K562 (cell line): ENCODE measurements at regions not wholly inside any gene's neighbourhood (a gene's known extent, or its start where the extent isn't known, plus 50 kb on each side); places are given as distances from the start of the nearest gene placed in this dataset.

Experiments used
- ATAC-seq: fragments of 200-7000 bp; cut with Tn5 transposase; 3 replicates; pipeline ENCODE4 v1.9.1; 2020; ENCODE audit warnings: moderate library complexity
- BruUV-seq: library from RNA; stranded (reverse); fragments of 400-500 nt; replicated peaks from 2 replicates; lab custom pipeline; 2021; lab: Mats Ljungman, UMichigan
- CTCF ChIA-PET: fragments of 300-600 bp; formaldehyde crosslinking; extraction: SDS; loops from one replicate; lab custom pipeline; 2021; ENCODE audit warnings: low intra/inter-chr PET ratio; lab: Yijun Ruan, JAX
- POLR2A ChIA-PET: fragments of 300-600, 350-650 bp; sonication (Branson Sonifier 250); formaldehyde crosslinking; extraction: SDS; loops from one replicate; lab custom pipeline; 2021; ENCODE audit warnings: antibody characterized with exemption, inconsistent platforms; lab: Yijun Ruan, JAX
- DNase-seq, 4 experiments: peaks; one replicate each; pipeline versions ENCODE4 v3.0.0 to v3.0.0-alpha.2; 2011 to 2018; ENCODE audit warnings: low spot score in 3 of 4, mixed read lengths in 3 of 4; ENCODE audit errors: extremely low read depth in 1 of 4
- FAIRE-seq: peaks from 2 replicates; lab custom pipeline; 2011; peaks lifted over from hg19 to GRCh38; lab: Jason Lieb, UNC
- H2AFZ ChIP-seq: 2 replicates; pipeline ENCODE4 v1.6.0; 2011; ENCODE audit warnings: low read depth, low read length, control low read depth, inconsistent platforms
- H3K27ac ChIP-seq: fragments of 200-600 bp; 3 replicates; pipeline ENCODE4 v1.8.0; 2011; ENCODE audit warnings: low read depth, mild to moderate bottlenecking, control low read depth, inconsistent platforms, low read length, moderate library complexity, mixed read lengths; ENCODE audit errors: extremely low read depth
- H3K27me3 ChIP-seq, 2 experiments: fragments of 300-600 bp in 1 of 2; 2 replicates in 1 of 2; 3 replicates in 1 of 2; pipeline versions ENCODE4 v1.6.0 to v1.8.0; 2011; ENCODE audit warnings: inconsistent platforms in 2 of 2, low read length in 2 of 2, mild to moderate bottlenecking in 1 of 2, mixed read lengths in 1 of 2, moderate library complexity in 1 of 2; ENCODE audit not compliant: control insufficient read depth in 2 of 2, insufficient read depth in 2 of 2
- H3K36me3 ChIP-seq: fragments of 300-600 bp; 3 replicates; pipeline ENCODE4 v1.8.0; 2011; ENCODE audit warnings: mild to moderate bottlenecking, low read length, inconsistent platforms; ENCODE audit not compliant: control insufficient read depth, insufficient read depth
- H3K4me1 ChIP-seq, 2 experiments: fragments of 200-600 bp in 1 of 2; replicated peaks in 1 of 2; 2 replicates in 1 of 2; 3 replicates in 1 of 2; pipeline versions ENCODE4 v1.5.1 to v1.8.0; 2011; ENCODE audit warnings: inconsistent platforms in 2 of 2, low read length in 2 of 2, mild to moderate bottlenecking in 1 of 2, mixed read lengths in 1 of 2, moderate library complexity in 1 of 2; ENCODE audit not compliant: control insufficient read depth in 2 of 2, insufficient read depth in 2 of 2
- H3K4me2 ChIP-seq: 2 replicates; pipeline ENCODE4 v1.6.1; 2011; ENCODE audit warnings: low read length, control low read depth, inconsistent platforms, mixed read lengths; ENCODE audit not compliant: insufficient read depth
- H3K4me3 ChIP-seq: fragments of 200-600 bp; sonication (generic), shearing (Covaris generic); 2 replicates; pipeline ENCODE4 v1.5.1; 2016; ENCODE audit warnings: control low read depth, inconsistent platforms
- H3K79me2 ChIP-seq: fragments of 200-600 bp; 3 replicates; pipeline ENCODE4 v1.8.0; 2011; ENCODE audit warnings: low read length, inconsistent platforms; ENCODE audit not compliant: control insufficient read depth, insufficient read depth
- H3K9ac ChIP-seq, 2 experiments: 2 replicates each; pipeline versions ENCODE4 v1.6.0 to v1.6.1; 2011; ENCODE audit warnings: low read depth in 2 of 2, low read length in 2 of 2, control low read depth in 1 of 2, inconsistent platforms in 1 of 2, mild to moderate bottlenecking in 1 of 2, mixed read lengths in 1 of 2; ENCODE audit not compliant: insufficient read depth in 1 of 2
- H3K9me1 ChIP-seq: one replicate; pipeline ENCODE4 v1.6.0; 2011; ENCODE audit warnings: inconsistent platforms, mild to moderate bottlenecking, low read length, moderate library complexity; ENCODE audit not compliant: control insufficient read depth, insufficient read depth
- H3K9me3 ChIP-seq: replicated peaks from 2 replicates; pipeline ENCODE4 v1.5.1; 2011; ENCODE audit warnings: low read depth, low read length, inconsistent platforms; ENCODE audit not compliant: control insufficient read depth, insufficient read depth
- H4K20me1 ChIP-seq: replicated peaks from 2 replicates; pipeline ENCODE4 v1.6.1; 2011; ENCODE audit warnings: low read length, inconsistent platforms, mixed read lengths; ENCODE audit not compliant: control insufficient read depth, insufficient read depth
- BRD9 ChIP-seq: fragments of 450-650 bp; IDR thresholded peaks from 2 replicates; pipeline ENCODE4 v1.6.1; 2018; ENCODE audit warnings: low read depth; ENCODE audit not compliant: partially characterized antibody
- EP400 ChIP-seq: fragments of 450-650 bp; IDR thresholded peaks from 2 replicates; pipeline ENCODE4 v1.6.1; 2017; ENCODE audit warnings: antibody characterized with exemption, mild to moderate bottlenecking, moderate library complexity
- EWSR1 ChIP-seq: fragments of 450-650 bp; IDR thresholded peaks from 2 replicates; pipeline ENCODE4 v1.6.1; 2018; ENCODE audit warnings: borderline replicate concordance, mild to moderate bottlenecking, low read depth, moderate library complexity; ENCODE audit not compliant: partially characterized antibody
- GTF2F1 ChIP-seq: IDR thresholded peaks from 2 replicates; pipeline ENCODE4 v1.6.1; 2011; ENCODE audit warnings: low read depth, low read length, improper control_type of control experiment
- NR4A1 ChIP-seq, 2 experiments: fragments of 250-450 bp in 1 of 2; fragments of 450-650 bp in 1 of 2; sonication (Bioruptor Pico) in 1 of 2; IDR thresholded peaks; 2 replicates each; pipeline versions ENCODE4 v1.4.0 to v1.6.1; 2016 to 2020; ENCODE audit warnings: mild to moderate bottlenecking in 2 of 2, missing compliant biosample characterization in 1 of 2, missing genetic modification characterization in 1 of 2, moderate library complexity in 1 of 2
- NRF1 ChIP-seq, 2 experiments: fragments of 450-650 bp; IDR thresholded peaks in 1 of 2; conservative IDR thresholded peaks in 1 of 2; 2 replicates each; pipeline ENCODE4 v1.6.1; 2014; ENCODE audit warnings: mild to moderate bottlenecking in 2 of 2
- POLR2H ChIP-seq: IDR thresholded peaks from 2 replicates; pipeline ENCODE4 v1.6.1; 2016; ENCODE audit warnings: missing genetic modification characterization, low read depth, mild to moderate bottlenecking, control low read depth, missing compliant biosample characterization, moderate library complexity
- PTRF ChIP-seq: fragments of 450-650 bp; IDR thresholded peaks from 2 replicates; pipeline ENCODE4 v1.6.1; 2016; ENCODE audit warnings: mild to moderate bottlenecking, missing genetic modification characterization, missing compliant biosample characterization
- RAD21 ChIP-seq, 2 experiments: fragments of 250-450 bp in 1 of 2; fragments of 450-650 bp in 1 of 2; sonication (Bioruptor Pico) in 1 of 2; formaldehyde crosslinking in 1 of 2; IDR thresholded peaks in 1 of 2; conservative IDR thresholded peaks in 1 of 2; 2 replicates each; pipeline versions ENCODE4 v1.4.0 to v1.8.0; 2020 to 2022; ENCODE audit warnings: mild to moderate bottlenecking in 2 of 2, moderate library complexity in 1 of 2
- RFX1 ChIP-seq: fragments of 450-650 bp; IDR thresholded peaks from 2 replicates; pipeline ENCODE4 v1.6.1; 2016; ENCODE audit warnings: mild to moderate bottlenecking, moderate library complexity
- RUNX1 ChIP-seq: sonication (generic); IDR thresholded peaks from 2 replicates; pipeline ENCODE4 v1.6.1; 2016; ENCODE audit warnings: antibody characterized with exemption, low read depth
- SAP30 ChIP-seq: fragments of 200-600 bp; sonication (generic); IDR thresholded peaks from 2 replicates; pipeline ENCODE4 v1.6.1; 2012; ENCODE audit warnings: borderline replicate concordance, low read depth, mild to moderate bottlenecking, moderate library complexity, low read length, control low read depth, inconsistent platforms; ENCODE audit not compliant: insufficient read depth, poor library complexity, severe bottlenecking
- SNRNP70 ChIP-seq: fragments of 200-400 bp; formaldehyde crosslinking; optimal IDR thresholded peaks from 2 replicates; pipeline ENCODE3; 2017; ENCODE audit warnings: low read depth, low read length
- ZNF740 ChIP-seq, 3 experiments: fragments of 200-800 bp in 1 of 3; sonication (Bioruptor generic) in 1 of 3; sonication (generic) in 1 of 3; formaldehyde crosslinking in 1 of 3; IDR thresholded peaks; 2 replicates each; pipeline versions ENCODE4 v1.6.1 to v1.8.0; 2016 to 2022; ENCODE audit warnings: mild to moderate bottlenecking in 2 of 3, missing compliant biosample characterization in 2 of 3, missing genetic modification characterization in 2 of 3, missing genetic modification reagents in 1 of 3
- WGBS: fragments of 100-300 bp; shearing (Covaris generic); methylation state at CpG from one replicate; pipeline ENCODE4 v1.1.6; 2016; ENCODE audit warnings: low coverage, mixed read lengths; ENCODE audit not compliant: insufficient coverage; ENCODE audit errors: missing lambda C conversion rate; 5-methylcytosine and 5-hydroxymethylcytosine counted together
- in situ Hi-C: fragments of 300-500 bp; cut with MboI; formaldehyde crosslinking; loops from 4 replicates; pipeline ENCODE4 v1.15.0; 2018; ENCODE audit warnings: inconsistent platforms, mixed read lengths
- intact Hi-C: fragments of 100-400 bp; cut with micrococcal nuclease; formaldehyde crosslinking; loops from 2 replicates; pipeline ENCODE4 v1.14.2; 2022
- TF ChIP-seq, protein P1 (sequence below): fragments of 450-650 bp; formaldehyde crosslinking; IDR thresholded peaks from 2 replicates; pipeline ENCODE4 v1.4.0; 2020; ENCODE audit warnings: mild to moderate bottlenecking, moderate library complexity
- TF ChIP-seq, protein P2 (sequence below): fragments of 200-400 bp; formaldehyde crosslinking; IDR thresholded peaks from 2 replicates; pipeline ENCODE4 v1.6.1; 2017; ENCODE audit warnings: mild to moderate bottlenecking, low read depth, low read length, moderate library complexity

- TF ChIP-seq RAD21 (CRISPR knock-in tag; conservative IDR thresholded peaks at IDR 0.05 in 1 of 2, IDR thresholded peaks at IDR 0.05 in 1 of 2) (no peak), PTRF (no peak), ZNF740 (CRISPR knock-in tag; IDR thresholded peaks at IDR 0.05) (no peak), ZNF740 (tag; IDR thresholded peaks at IDR 0.05) (no peak)
Observed at GRCh38 chr2:188813315-188813714, 160.9 kb upstream of the COL3A1 start (continued).

- H3K4me3 ChIP-seq: no peak overlapping the region
- no peaks in the 10 kb centered on the region for H3K79me2 ChIP-seq
- no peak overlapping the region for H3K27ac ChIP-seq
- POLR2A ChIA-PET: no interaction called here
- no TSS peak for BruUV-seq
- intact Hi-C loops: no loop called here
- H3K4me1 ChIP-seq: no peaks in the 10 kb centered on the region
- CTCF ChIA-PET: no interaction called here
- H3K9me3 ChIP-seq: no peaks in the 10 kb centered on the region
- DNase-seq (no peak), ATAC-seq (no peak), FAIRE-seq (no peak)
- in situ Hi-C loops: no loop called here
- WGBS: 0% methylated on average over 5 of the region's 5 CpGs
- no peak overlapping the region for H2AFZ ChIP-seq
- no peaks in the 10 kb centered on the region for H3K27me3 ChIP-seq
- H3K9me1 ChIP-seq: no peaks in the 10 kb centered on the region
- H3K4me2 ChIP-seq: no peak overlapping the region
- H4K20me1 ChIP-seq: no peaks in the 10 kb centered on the region
- no peaks in the 10 kb centered on the region for H3K36me3 ChIP-seq
- H3K9ac ChIP-seq: no peak overlapping the region
- TF ChIP-seq BRD9: no peak
- no peak for TF ChIP-seq EP400
- no peak for TF ChIP-seq NRF1 (conservative IDR thresholded peaks at IDR 0.05 in 1 of 2, IDR thresholded peaks at IDR 0.05 in 1 of 2)
- no peak for TF ChIP-seq EWSR1
- no peak for TF ChIP-seq SNRNP70
- TF ChIP-seq, protein P1, sequence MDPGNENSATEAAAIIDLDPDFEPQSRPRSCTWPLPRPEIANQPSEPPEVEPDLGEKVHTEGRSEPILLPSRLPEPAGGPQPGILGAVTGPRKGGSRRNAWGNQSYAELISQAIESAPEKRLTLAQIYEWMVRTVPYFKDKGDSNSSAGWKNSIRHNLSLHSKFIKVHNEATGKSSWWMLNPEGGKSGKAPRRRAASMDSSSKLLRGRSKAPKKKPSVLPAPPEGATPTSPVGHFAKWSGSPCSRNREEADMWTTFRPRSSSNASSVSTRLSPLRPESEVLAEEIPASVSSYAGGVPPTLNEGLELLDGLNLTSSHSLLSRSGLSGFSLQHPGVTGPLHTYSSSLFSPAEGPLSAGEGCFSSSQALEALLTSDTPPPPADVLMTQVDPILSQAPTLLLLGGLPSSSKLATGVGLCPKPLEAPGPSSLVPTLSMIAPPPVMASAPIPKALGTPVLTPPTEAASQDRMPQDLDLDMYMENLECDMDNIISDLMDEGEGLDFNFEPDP (CRISPR knock-in tag): no peak
- TF ChIP-seq SAP30: no peak
- TF ChIP-seq, protein P2, sequence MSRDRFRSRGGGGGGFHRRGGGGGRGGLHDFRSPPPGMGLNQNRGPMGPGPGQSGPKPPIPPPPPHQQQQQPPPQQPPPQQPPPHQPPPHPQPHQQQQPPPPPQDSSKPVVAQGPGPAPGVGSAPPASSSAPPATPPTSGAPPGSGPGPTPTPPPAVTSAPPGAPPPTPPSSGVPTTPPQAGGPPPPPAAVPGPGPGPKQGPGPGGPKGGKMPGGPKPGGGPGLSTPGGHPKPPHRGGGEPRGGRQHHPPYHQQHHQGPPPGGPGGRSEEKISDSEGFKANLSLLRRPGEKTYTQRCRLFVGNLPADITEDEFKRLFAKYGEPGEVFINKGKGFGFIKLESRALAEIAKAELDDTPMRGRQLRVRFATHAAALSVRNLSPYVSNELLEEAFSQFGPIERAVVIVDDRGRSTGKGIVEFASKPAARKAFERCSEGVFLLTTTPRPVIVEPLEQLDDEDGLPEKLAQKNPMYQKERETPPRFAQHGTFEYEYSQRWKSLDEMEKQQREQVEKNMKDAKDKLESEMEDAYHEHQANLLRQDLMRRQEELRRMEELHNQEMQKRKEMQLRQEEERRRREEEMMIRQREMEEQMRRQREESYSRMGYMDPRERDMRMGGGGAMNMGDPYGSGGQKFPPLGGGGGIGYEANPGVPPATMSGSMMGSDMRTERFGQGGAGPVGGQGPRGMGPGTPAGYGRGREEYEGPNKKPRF: no peak
- TF ChIP-seq POLR2H (tag): no peak
- no peak for TF ChIP-seq NR4A1 (CRISPR knock-in tag; IDR thresholded peaks at IDR 0.05)
- no peak for TF ChIP-seq NR4A1 (tag; IDR thresholded peaks at IDR 0.05)
- TF ChIP-seq GTF2F1: no peak
- no peak for TF ChIP-seq RFX1
- TF ChIP-seq RUNX1: no peak
Observed at GRCh38 chr2:188813857-188814256, 160.3 kb upstream of the COL3A1 start.
